ENCODE measurements at regions not wholly inside any gene's neighbourhood (a gene's known extent, or its start where the extent isn't known, plus 50 kb on each side); places are given as distances from the start of the nearest gene placed in this dataset.

GRCh38 chr9:90420211-90420610, 222.4 kb downstream of the DIRAS2 start:
- Histone ChIP-seq H3K9me3 (no peaks in the 10 kb centered on the region), H3K4me3 (ENCODE audit: low read depth, low read length) (no peak overlapping the region), H3K4me1 (peaks cover 14% of the 10 kb centered on the region; the same call in 1 of the 2 replicates), H3K27me3 (replicated peaks; ENCODE audit: control insufficient read depth, insufficient read depth, low read length) (no peaks in the 10 kb centered on the region), H3K36me3 (ENCODE audit: control insufficient read depth, insufficient read depth, low read length) (no peaks in the 10 kb centered on the region)
- no peak overlapping the region for H3K27ac Mint-ChIP-seq (ENCODE audit: unreplicated experiment)
- TF ChIP-seq, protein P1, sequence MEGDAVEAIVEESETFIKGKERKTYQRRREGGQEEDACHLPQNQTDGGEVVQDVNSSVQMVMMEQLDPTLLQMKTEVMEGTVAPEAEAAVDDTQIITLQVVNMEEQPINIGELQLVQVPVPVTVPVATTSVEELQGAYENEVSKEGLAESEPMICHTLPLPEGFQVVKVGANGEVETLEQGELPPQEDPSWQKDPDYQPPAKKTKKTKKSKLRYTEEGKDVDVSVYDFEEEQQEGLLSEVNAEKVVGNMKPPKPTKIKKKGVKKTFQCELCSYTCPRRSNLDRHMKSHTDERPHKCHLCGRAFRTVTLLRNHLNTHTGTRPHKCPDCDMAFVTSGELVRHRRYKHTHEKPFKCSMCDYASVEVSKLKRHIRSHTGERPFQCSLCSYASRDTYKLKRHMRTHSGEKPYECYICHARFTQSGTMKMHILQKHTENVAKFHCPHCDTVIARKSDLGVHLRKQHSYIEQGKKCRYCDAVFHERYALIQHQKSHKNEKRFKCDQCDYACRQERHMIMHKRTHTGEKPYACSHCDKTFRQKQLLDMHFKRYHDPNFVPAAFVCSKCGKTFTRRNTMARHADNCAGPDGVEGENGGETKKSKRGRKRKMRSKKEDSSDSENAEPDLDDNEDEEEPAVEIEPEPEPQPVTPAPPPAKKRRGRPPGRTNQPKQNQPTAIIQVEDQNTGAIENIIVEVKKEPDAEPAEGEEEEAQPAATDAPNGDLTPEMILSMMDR (IDR thresholded peaks at IDR 0.05; ENCODE audit: insufficient read depth in 1 of 2, low read depth in 1 of 2, low read length in 1 of 2, severe bottlenecking in 1 of 2, unreplicated experiment in 1 of 2): no peak
- POLR2A ChIA-PET: no interaction called here
- no peaks in the 10 kb centered on the region for H3K9me3 Mint-ChIP-seq (ENCODE audit: unreplicated experiment)
- intact Hi-C loops (cut with micrococcal nuclease; ENCODE audit: unreplicated experiment): loop anchor here (5.0 kb wide), 1 partner anchor 88 kb away; no protein-coding TSS in a partner anchor
- H3K27me3 Mint-ChIP-seq (ENCODE audit: insufficient read depth, unreplicated experiment): no peaks in the 10 kb centered on the region
- no peak for DNase-seq
- peaks cover 22% of the 10 kb centered on the region for H3K4me1 Mint-ChIP-seq (ENCODE audit: low read depth, unreplicated experiment)
- no peak overlapping the region for H3K4me3 Mint-ChIP-seq (ENCODE audit: unreplicated experiment)
- no TSS peak for BruUV-seq (replicated peaks)
- CTCF ChIA-PET: no interaction called here
- H3K36me3 Mint-ChIP-seq (ENCODE audit: insufficient read depth, unreplicated experiment): no peaks in the 10 kb centered on the region

GRCh38 chr9:90420768-90421513, 221.7 kb downstream of the DIRAS2 start:
- Mint-ChIP-seq H3K9me3 (ENCODE audit: unreplicated experiment) (no peaks in the 10 kb centered on the region), H3K4me1 (ENCODE audit: low read depth, unreplicated experiment) (peaks cover 22% of the 10 kb centered on the region), H3K27ac (ENCODE audit: unreplicated experiment) (no peak overlapping the region), H3K27me3 (ENCODE audit: insufficient read depth, unreplicated experiment) (no peaks in the 10 kb centered on the region), H3K4me3 (ENCODE audit: unreplicated experiment) (no peak overlapping the region), H3K36me3 (ENCODE audit: insufficient read depth, unreplicated experiment) (no peaks in the 10 kb centered on the region)
- CTCF ChIA-PET: no interaction called here
- Histone ChIP-seq H3K9me3 (no peaks in the 10 kb centered on the region), H3K36me3 (ENCODE audit: control insufficient read depth, insufficient read depth, low read length) (no peaks in the 10 kb centered on the region), H3K4me3 (ENCODE audit: low read depth, low read length) (no peak overlapping the region), H3K4me1 (peaks cover 14% of the 10 kb centered on the region; the same call in 1 of the 2 replicates), H3K27me3 (replicated peaks; ENCODE audit: control insufficient read depth, insufficient read depth, low read length) (no peaks in the 10 kb centered on the region)
- intact Hi-C loops (cut with micrococcal nuclease; ENCODE audit: unreplicated experiment): loop anchor here (5.0 kb wide), 1 partner anchor 89 kb away; no protein-coding TSS in a partner anchor
- TF ChIP-seq, protein P1 (IDR thresholded peaks at IDR 0.05; ENCODE audit: insufficient read depth in 1 of 2, low read depth in 1 of 2, low read length in 1 of 2, severe bottlenecking in 1 of 2, unreplicated experiment in 1 of 2): no peak
- no peak for DNase-seq
- BruUV-seq (replicated peaks): no TSS peak
- POLR2A ChIA-PET: no interaction called here

GRCh38 chr9:90421786-90422185, 220.8 kb downstream of the DIRAS2 start:
- no peak for DNase-seq
- no peaks in the 10 kb centered on the region for H3K27me3 Mint-ChIP-seq (ENCODE audit: insufficient read depth, unreplicated experiment)
- H3K4me3 Mint-ChIP-seq (ENCODE audit: unreplicated experiment): no peak overlapping the region
- peaks cover 14% of the 10 kb centered on the region; the same call in 1 of the 2 replicates for H3K4me1 ChIP-seq
- intact Hi-C loops (cut with micrococcal nuclease; ENCODE audit: unreplicated experiment): loop anchor here (5.0 kb wide), 1 partner anchor 89 kb away; no protein-coding TSS in a partner anchor
- H3K9me3 Mint-ChIP-seq (ENCODE audit: unreplicated experiment): no peaks in the 10 kb centered on the region
- POLR2A ChIA-PET: no interaction called here
- TF ChIP-seq, protein P1 (IDR thresholded peaks at IDR 0.05; ENCODE audit: insufficient read depth in 1 of 2, low read depth in 1 of 2, low read length in 1 of 2, severe bottlenecking in 1 of 2, unreplicated experiment in 1 of 2): no peak
- H3K27me3 ChIP-seq (replicated peaks; ENCODE audit: control insufficient read depth, insufficient read depth, low read length): no peaks in the 10 kb centered on the region
- CTCF ChIA-PET: no interaction called here
- H3K36me3 Mint-ChIP-seq (ENCODE audit: insufficient read depth, unreplicated experiment): no peaks in the 10 kb centered on the region
- no peaks in the 10 kb centered on the region for H3K9me3 ChIP-seq
- H3K36me3 ChIP-seq (ENCODE audit: control insufficient read depth, insufficient read depth, low read length): no peaks in the 10 kb centered on the region
- no TSS peak for BruUV-seq (replicated peaks)
- peaks cover 22% of the 10 kb centered on the region for H3K4me1 Mint-ChIP-seq (ENCODE audit: low read depth, unreplicated experiment)
- no peak overlapping the region for H3K4me3 ChIP-seq (ENCODE audit: low read depth, low read length)
- no peak overlapping the region for H3K27ac Mint-ChIP-seq (ENCODE audit: unreplicated experiment)

Measured in Caco-2 (cell line).